ENCODE measurements at regions not wholly inside any gene's neighbourhood (a gene's known extent, or its start where the extent isn't known, plus 50 kb on each side); places are given as distances from the start of the nearest gene placed in this dataset.
"Not testable (repeated sequence)": the region's sequence is repeated elsewhere in the genome, so short reads cannot be mapped to it uniquely, and the experiment has no call there.

- DNase-seq: no peak
Measured at GRCh38 chr11:116403794-116404461, 368.9 kb downstream of the BUD13 start.

- no peak for DNase-seq
Measured at GRCh38 chr11:116400081-116400480, 372.7 kb downstream of the BUD13 start.

GRCh38 chr11:116397602-116398084 lies 375.1 kb downstream of the BUD13 start:
- no peak for DNase-seq

GRCh38 chr11:116396331-116396730 lies 376.5 kb downstream of the BUD13 start:
- peak; percentile 64 for DNase-seq

GRCh38 chr11:116394022-116394421 lies 378.8 kb downstream of the BUD13 start:
- DNase-seq: no peak

GRCh38 chr11:116390963-116391362 lies 381.8 kb downstream of the BUD13 start:
- no peak for DNase-seq

GRCh38 chr11:116388146-116388545 lies 384.6 kb downstream of the BUD13 start:
- no peak for DNase-seq

GRCh38 chr11:116387641-116388040 lies 385.1 kb downstream of the BUD13 start:
- DNase-seq: no peak

GRCh38 chr11:116386118-116386699 lies 386.6 kb downstream of the BUD13 start:
- no peak for DNase-seq

GRCh38 chr11:116384876-116385275 lies 387.9 kb downstream of the BUD13 start:
- DNase-seq: no peak

- DNase-seq: no peak
Measured at GRCh38 chr11:116384407-116384806, 388.4 kb downstream of the BUD13 start.

- DNase-seq: peak; percentile 71
Measured at GRCh38 chr11:116379185-116379828, 393.5 kb downstream of the BUD13 start.

GRCh38 chr11:116376547-116376946 lies 396.2 kb downstream of the BUD13 start:
- no peak for DNase-seq

GRCh38 chr11:116376054-116376453 lies 396.7 kb downstream of the BUD13 start:
- DNase-seq: no peak

- no peak for DNase-seq
Measured at GRCh38 chr11:116375221-116375620, 397.6 kb downstream of the BUD13 start.

GRCh38 chr11:116374085-116374484 lies 398.7 kb downstream of the BUD13 start:
- no peak for DNase-seq

- peak; percentile 32 for DNase-seq
Measured at GRCh38 chr11:116373104-116373944, 399.5 kb downstream of the BUD13 start.

- DNase-seq: no peak
Measured at GRCh38 chr11:116371146-116371545, 401.6 kb downstream of the BUD13 start.

GRCh38 chr11:116368784-116369183 lies 404.0 kb downstream of the BUD13 start:
- DNase-seq: no peak

- peak; percentile 80 for DNase-seq
Measured at GRCh38 chr11:116366980-116367645, 405.7 kb downstream of the BUD13 start.

GRCh38 chr11:116366451-116366850 lies 406.3 kb downstream of the BUD13 start:
- DNase-seq: no peak

GRCh38 chr11:116364925-116365324 lies 407.9 kb downstream of the BUD13 start:
- DNase-seq: not testable (repeated sequence)
